ENCODE measurements at regions not wholly inside any gene's neighbourhood (a gene's known extent, or its start where the extent isn't known, plus 50 kb on each side); places are given as distances from the start of the nearest gene placed in this dataset.

- no peak for DNase-seq (ENCODE audit: extremely low read depth, low read depth)
Measured at GRCh38 chr20:4521170-4521968, 164.9 kb upstream of the PRNP start.

DNA sequence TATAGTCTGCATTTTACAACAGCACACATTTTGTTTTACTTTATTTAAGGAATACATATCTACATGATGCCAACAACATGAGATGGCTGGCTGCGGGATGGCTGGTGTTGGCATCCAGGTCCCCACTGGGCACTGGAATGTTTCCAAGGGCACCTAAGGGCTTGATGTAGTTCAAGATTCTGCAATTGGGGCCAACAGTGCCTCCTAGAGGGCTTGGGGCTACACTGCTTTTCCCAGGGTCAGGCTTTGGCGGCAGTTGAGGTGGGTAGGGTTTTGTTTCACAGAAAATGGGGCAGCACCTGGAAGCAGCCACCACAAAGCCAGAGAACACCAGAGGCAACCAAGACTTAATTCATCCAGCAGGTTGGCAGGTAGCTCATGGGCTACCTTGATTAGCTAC lies 166.7 kb upstream of the PRNP start:
- DNase-seq (ENCODE audit: extremely low read depth, low read depth), result peak; percentile 11

- DNase-seq (ENCODE audit: extremely low read depth, low read depth), result no peak
Measured at GRCh38 chr20:4516876-4517275, 169.4 kb upstream of the PRNP start.

DNA sequence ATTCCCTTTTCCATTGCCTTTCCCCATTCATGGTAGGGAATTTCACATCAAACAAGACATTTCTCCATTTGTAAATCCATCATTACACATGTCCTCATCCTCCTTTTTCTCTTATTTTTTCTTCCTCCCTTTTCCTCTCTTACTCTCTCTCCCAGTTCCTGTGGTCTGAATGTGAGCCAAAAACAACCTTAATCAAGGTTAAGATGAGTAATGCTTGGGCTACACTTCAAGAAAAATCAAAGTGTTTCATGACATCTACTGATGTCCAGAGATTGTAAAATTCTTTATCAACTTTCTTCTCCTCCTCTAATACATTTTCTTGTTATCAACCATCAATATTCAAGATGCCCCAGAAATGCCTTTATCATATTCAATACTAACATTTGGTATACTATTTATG lies 172.5 kb upstream of the PRNP start:
- peak; percentile 34 for DNase-seq (ENCODE audit: extremely low read depth, low read depth)

- peak; percentile 60 for DNase-seq (ENCODE audit: extremely low read depth, low read depth)
Measured at GRCh38 chr20:4512891-4513550, 173.2 kb upstream of the PRNP start.

DNA sequence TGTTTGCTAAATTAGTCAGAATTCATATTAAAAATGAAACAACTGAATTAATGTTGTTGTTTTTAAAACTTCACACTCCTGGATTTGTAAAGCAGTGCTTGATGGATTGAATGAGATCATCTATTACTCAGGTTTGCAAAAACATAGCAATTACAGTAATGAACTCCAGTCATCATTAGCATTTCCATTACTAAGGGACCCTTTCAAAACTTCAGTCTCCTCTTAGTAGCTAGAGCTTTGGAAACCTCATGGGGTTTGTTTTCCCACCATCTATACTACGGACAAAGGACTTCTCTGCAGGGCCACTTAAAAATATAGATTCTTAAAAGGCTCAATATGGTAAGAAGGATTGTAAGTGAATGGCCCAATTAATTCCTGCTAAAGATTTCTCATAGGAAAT lies 174.5 kb upstream of the PRNP start:
- no peak for DNase-seq (ENCODE audit: extremely low read depth, low read depth)

- DNase-seq (ENCODE audit: extremely low read depth, low read depth), result no peak
Measured at GRCh38 chr20:4509825-4510522, 176.3 kb upstream of the PRNP start.

- no peak for DNase-seq (ENCODE audit: extremely low read depth, low read depth)
Measured at GRCh38 chr20:4508773-4509172, 177.5 kb upstream of the PRNP start.

DNA sequence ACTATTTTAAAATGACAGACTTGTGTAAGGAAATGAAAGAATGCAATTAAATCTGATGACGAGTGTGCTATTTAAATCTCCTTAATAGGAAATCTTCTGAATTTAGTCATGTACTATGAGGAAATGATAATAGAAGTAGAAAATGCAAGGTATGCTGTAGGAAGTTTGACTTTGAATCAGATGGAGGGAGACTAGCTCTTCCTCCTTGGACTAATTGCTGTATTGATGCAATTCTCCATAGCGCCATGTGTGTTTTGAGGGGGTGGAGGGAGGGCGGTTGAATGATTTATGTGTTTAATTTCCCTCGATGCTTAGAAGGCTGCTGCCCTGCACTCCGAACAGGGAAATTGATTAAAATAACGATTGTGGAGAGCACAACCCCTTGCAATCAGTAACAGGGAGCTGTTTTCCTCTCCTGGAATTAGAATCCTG lies 179.0 kb upstream of the PRNP start:
- DNase-seq (ENCODE audit: extremely low read depth, low read depth), result no peak

GRCh38 chr20:4504814-4505213 lies 181.4 kb upstream of the PRNP start:
- DNase-seq (ENCODE audit: extremely low read depth, low read depth), result no peak

GRCh38 chr20:4502756-4503155 lies 183.5 kb upstream of the PRNP start:
- DNase-seq (ENCODE audit: extremely low read depth, low read depth), result no peak

DNA sequence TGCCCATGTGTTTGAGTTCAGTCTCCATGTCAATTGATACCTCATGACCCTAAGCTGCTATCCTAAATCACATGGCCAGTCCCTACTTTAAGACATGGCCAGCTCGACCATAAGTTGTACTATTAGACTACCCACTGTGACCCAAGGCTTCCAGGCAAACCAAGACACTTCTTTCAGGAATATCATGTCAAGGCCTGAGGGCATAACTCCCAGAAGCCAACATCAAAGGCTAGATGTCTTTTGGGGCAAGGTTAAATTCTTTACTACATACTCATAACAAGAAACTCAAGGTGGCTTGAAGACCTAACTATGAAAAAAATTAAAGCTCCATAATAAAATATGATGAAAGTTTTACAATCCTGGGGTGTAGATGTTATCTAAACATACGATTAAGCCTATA lies 192.9 kb upstream of the PRNP start:
- DNase-seq (ENCODE audit: extremely low read depth, low read depth), result no peak

- no peak for DNase-seq (ENCODE audit: extremely low read depth, low read depth)
Measured at GRCh38 chr20:4491643-4492042, 194.6 kb upstream of the PRNP start.

GRCh38 chr20:4490606-4491280 lies 195.5 kb upstream of the PRNP start:
- no peak for DNase-seq (ENCODE audit: extremely low read depth, low read depth)

DNA sequence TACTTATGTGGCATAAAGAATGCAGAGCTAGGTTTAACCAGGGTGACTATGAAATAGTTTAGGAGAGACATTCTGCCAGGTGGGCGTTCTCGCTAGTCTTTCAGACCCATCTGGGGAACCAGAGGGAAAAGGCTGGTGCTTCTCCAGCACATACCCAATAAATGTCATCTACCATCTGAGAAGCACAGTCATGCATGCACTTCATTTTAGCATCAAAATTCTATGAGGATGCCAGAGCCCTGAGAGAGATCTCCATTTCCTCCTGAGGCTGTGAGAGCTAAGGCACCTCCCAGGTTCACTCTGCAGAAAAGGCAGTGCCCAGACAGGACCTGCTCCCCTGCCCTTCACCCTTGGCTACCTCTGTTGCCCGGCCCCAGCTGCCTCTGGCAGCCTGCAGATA lies 196.2 kb upstream of the PRNP start:
- DNase-seq (ENCODE audit: extremely low read depth, low read depth), result no peak

GRCh38 chr20:4488407-4489339 lies 197.6 kb upstream of the PRNP start:
- no peak for DNase-seq (ENCODE audit: extremely low read depth, low read depth)

- no peak for DNase-seq (ENCODE audit: extremely low read depth, low read depth)
Measured at GRCh38 chr20:4484379-4484997, 201.8 kb upstream of the PRNP start.

- no peak for DNase-seq (ENCODE audit: extremely low read depth, low read depth)
Measured at GRCh38 chr20:4483961-4484360, 202.3 kb upstream of the PRNP start.

- DNase-seq (ENCODE audit: extremely low read depth, low read depth), result peak; percentile 7
Measured at GRCh38 chr20:4483486-4483885, 202.8 kb upstream of the PRNP start.

GRCh38 chr20:4480104-4480503 lies 206.2 kb upstream of the PRNP start:
- no peak for DNase-seq (ENCODE audit: extremely low read depth, low read depth)

Measured in NCI-H460 (cell line).